SK-N-DZ (cell line): ENCODE measurements at regions not wholly inside any gene's neighbourhood (a gene's known extent, or its start where the extent isn't known, plus 50 kb on each side); places are given as distances from the start of the nearest gene placed in this dataset.
"Not testable (repeated sequence)": the region's sequence is repeated elsewhere in the genome, so short reads cannot be mapped to it uniquely, and the experiment has no call there.

Experiments
- DNase-seq: peaks from one replicate; pipeline ENCODE4 v3.0.0-alpha.2; 2015; ENCODE audit warnings: low spot score

DNA sequence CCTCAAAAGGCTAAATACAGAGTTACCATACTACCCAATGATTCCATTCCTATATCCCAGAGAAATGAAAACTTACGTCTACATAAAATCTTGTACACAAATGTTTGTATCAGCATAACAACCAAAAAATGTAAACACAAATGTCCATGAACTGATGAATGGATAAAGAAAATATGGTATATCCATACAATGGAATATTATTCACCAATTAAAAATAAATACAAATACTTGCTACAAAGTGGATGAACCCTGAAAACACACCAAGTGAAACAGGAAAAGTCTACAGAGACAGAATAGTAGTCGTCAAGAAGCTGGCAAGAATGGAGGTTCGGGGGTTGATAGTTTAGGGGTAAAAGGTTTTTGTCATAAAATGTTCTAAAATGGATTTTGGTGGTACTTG is 54.0 kb upstream of the ANKRD28 start:
- DNase-seq = no peak

DNA sequence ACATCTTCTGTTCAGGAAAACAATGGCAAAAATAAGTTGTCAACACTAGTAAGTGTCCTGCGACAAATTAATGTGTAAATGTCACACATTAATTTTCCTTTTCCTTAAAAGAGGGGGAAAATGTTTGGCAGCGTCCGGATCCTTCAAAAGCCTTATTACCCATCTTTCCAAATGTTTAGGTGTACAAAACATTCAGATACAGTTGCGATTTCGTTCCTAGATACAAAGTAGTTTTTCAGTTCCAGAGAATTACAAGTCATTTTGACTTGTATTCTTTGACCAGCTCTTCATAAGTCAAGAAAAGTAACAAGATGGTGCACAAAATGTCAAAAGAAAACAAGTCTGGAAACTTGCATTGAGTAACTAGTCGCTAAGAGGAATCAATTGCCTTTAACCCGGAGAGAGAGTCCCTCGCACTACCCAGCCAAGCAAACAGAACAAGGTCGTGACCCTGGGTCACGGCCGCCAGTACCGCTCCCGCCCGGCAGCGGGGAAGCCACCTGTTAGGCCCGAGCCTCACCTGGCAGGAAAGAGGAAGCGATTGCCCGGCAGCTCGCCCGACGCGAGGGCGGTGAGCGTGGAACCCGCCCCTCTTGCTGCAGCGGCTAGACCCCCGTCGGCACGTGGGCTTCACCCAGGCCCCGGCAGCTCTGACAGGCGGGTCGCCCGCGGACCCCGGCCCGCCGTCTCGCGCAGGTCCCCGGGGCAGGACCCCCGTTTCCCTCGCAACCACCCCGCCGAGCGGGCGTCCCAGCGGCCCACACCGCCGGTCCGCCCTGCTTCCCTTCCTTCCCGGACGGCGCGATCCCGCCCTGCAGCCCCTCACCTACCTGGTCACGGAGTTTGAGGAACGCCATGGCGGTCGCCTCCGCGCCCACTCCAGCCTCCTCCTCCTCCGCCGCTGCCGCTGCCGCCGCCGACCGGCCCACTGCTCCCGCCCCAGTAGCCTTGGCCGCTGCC is 61.0 kb upstream of the ANKRD28 start:
- peak; percentile 46 for DNase-seq

DNA sequence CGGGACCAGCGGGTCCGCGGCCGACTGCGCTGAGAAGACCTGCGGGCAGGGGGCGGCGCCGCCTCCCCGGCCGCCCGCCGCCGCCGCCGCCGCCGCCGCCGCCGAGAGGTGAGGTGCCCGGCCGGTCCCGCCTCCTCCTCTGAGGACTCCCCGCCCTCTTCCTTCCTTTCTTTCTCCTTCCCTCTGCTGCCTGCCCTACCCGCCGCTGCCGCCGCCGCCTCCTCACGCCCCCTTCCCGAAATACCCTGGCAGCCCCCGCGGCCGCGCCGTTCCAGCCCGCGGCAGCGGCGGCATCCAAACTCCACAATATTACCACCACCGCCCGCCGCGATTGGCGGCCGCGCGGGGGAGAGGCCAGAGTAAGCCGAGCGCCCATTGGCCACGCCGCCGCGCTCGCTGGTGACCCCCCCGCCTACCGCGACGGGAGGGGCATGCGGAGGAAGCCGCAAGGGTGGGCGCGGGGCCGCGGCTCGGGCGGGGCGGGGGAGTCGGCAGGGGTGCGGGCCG is 61.8 kb upstream of the ANKRD28 start:
- DNase-seq = peak; percentile 94

DNA sequence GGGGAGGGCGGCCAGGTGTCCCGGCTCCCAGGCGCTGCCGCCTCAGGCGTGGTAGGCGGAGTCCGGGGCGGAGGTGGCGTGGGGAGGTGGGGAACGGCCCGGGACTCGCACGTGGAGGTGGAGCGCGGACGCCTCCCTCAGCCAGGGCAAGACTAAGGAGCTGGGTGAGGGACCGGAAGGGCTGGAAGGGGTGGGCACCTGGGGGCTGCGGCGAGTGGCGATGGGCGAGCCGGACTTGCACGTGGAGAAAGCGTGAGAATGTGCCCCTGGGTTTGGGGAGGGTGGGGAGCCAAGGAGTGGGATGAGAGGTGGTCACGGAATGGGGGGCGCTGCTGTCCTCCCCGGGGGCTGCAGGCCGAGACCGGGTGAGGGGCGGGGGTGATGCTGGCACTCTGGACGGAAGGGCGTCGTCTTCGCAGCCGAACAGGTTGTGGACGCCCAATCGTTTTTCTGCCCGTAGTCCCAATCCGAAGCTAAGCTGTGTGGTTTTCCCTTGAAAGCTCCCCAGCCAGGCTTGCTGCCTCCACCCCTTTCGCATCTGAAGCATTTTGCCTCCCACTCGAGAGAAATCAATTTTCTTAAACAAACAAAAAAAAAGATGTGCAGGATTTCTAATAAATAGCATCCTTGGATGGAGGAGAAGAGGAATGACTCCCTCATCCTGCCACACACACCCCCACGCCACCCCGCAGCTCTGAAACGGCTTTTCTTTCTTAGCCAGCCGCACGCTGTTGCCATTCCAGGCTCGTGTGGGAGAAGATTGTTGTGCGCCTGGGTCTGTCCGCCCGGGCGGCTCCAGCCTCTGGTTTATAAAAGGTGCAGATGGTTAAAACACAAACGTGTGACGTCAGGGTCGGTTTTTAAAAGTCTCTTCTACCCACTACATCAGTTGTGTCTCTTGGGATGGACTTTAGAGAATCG is 62.5 kb upstream of the ANKRD28 start:
- DNase-seq = peak; percentile 90

DNA sequence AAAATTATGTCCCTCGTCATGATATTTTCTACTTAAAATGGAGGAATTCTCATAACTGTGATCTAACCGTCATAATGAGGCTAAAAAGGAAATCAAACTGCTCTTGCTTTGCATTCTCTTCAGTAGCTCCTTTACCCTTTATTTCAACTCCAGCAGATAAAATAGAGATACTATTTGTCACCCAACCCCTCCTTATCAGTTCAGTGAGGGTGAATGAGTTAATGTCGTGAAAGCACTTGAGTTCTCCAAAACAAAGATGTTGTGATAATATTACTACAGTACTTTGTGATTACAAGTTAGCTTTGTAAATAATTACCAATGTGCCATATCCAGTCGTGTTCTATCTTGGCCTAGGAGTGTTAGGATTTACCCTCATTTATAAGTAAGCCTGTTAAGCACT is 63.4 kb upstream of the ANKRD28 start:
- DNase-seq = peak; percentile 12

DNA sequence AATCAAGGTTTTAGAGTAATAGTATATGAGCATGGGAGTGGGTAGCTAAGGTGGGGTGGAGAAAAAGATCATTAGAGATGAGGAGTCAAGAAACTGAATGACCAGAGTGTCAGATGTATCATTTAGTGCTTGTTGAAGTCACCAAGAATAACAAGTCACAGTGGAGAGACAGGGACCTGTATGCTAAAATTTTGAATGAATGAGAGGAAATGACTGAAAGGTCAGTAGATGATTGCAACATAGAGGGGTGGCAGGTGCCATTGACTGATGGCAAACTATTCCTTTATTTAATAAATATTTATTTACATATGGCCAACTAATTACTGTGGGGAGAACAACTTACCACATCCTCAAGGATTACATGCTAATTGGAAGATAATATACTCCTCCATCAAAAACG is 75.0 kb upstream of the ANKRD28 start:
- DNase-seq = no peak

DNA sequence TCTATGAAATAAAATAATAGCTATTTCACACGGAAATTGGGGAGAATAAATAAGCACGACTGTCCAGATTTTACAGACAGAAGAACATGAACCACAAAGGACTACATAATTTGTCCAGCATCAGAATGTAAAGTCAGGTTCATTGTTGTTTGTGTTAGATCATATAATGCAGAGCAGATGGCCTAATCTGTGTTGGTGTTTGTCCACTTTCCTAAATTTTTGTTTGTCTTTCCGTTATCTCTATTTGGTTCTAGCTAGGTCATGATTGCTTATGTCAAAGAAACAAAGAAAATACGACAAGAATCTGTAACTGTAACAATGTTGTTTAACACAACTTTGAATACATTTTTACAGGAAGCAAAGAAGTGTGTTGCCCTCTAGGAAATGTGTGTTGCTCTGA is 75.6 kb upstream of the ANKRD28 start:
- no peak for DNase-seq

DNA sequence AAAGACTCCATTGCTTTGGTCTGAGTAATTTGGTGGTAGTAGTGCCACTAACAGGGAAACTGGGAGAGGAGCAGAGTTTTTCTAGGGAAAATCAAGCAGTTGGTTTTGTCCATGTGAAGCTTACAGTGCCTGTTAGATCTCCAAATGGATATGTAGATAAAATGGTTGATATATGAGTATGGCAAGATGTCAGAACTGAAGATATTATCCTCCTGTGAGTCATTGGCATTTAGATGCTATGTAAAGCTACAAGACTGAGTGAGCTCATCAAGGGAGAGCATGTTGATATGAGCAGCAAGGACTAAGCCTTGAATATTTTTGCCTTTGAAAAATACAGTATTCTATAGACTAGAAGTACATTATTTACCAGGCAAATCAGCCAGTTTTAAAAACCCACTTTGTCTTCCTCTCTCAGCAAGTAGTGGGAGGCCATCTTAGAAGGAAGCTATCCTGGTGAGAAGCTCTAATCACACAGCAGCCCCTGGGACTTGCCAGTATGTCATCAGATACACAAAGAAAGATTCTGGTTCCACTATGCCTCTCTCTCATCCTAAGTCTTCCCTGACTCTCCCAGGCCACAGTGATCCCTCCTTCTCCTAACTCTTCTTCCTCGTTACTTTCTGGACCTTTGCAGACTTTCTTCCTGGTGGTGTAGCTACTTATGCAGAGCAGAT is 77.4 kb upstream of the ANKRD28 start:
- DNase-seq = no peak

DNA sequence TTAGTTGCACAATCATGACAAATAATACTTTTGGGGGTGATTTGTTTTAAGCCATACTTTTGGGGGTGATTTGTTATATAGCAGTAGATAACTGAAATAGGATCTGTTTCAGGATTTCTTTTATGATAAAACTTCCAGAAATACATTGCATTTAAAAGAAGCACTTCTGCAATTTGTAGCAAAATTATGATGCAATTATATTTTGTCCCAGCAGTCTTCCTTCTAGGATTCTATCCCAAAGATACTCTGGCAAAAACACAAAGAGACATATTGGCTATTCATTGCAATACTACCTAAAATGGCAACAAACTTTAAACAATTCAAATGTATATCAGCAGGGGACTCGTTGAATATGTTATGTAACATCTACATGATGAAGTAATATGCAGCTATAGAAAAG is 78.9 kb upstream of the ANKRD28 start:
- no peak for DNase-seq

DNA sequence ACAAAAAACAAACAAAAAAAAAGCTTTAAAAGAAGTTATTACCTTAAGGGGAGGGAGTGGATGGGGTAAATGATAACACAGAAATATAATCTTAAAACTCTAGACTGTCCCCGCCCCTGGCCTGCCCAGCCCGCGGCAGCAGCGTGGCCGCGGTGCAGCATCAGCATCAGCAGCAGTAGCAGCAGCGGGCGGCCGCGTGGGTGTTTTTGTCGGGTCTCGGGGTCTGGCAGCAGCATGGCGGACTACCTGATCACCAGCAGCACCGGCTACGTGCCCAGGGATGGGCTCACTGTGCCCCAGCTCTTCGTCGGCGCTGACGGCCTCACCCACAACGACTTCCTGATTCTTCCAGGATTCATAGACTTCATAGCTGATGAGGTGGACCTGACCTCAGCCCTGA is 80.0 kb upstream of the ANKRD28 start:
- no peak for DNase-seq

DNA sequence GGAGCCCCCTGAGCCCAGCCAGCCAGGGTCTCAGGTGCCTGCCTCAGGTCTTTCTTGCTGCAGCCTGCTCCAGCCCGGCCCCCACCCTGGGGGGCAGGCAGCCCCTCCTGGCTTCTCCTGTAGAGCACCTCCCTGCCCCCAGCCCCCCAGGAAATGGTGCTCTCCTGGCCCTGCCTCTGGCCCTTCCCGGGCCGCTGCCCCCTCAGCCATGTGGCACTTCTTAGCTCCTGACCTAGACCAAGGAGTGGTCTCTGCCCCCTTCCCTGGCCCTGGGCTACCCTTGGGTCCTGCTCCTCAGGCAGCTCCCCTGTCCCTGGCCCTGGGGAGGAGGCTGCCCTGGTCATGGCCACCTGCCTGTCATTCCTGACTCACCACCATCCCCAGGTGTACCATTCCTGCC is 82.0 kb upstream of the ANKRD28 start:
- DNase-seq = not testable (repeated sequence)

DNA sequence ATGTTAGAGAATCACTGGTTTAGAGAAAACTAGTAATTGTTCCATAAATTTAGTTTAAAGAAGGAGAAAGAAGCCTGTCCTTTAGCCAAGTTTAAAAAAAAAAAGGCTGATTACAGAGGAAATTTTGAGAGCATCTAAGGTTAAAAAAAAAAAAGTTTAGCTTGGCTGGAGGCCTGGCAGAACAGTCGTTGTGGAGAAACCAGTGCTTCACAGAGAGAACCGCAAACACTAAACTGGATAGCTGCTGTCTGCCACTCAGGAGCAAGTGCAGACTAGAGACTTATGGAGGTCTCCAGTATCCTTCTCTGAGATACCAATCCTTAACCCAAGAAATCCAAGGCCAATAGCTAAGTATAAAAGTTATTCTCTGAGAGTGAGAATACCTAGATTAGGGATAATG is 84.8 kb upstream of the ANKRD28 start:
- DNase-seq = no peak

DNA sequence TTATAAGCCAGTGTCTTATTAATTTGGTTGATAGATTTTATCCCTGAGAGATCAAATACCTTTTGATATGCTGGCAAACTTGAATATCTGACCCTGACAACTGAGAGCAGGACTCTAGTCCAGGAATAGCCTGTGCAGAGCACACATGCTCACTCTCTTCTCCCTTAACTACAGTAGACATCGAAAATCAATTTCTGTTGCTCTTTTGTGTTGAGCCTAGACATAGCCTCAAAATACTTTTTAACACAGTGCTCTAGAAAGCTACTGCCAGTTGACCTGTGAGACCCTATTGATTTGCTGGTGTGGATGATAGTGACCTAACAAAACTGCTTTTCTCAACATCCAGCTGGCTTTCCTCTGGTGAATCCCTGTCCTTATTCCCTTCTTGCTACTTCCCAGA is 86.4 kb upstream of the ANKRD28 start:
- no peak for DNase-seq

DNA sequence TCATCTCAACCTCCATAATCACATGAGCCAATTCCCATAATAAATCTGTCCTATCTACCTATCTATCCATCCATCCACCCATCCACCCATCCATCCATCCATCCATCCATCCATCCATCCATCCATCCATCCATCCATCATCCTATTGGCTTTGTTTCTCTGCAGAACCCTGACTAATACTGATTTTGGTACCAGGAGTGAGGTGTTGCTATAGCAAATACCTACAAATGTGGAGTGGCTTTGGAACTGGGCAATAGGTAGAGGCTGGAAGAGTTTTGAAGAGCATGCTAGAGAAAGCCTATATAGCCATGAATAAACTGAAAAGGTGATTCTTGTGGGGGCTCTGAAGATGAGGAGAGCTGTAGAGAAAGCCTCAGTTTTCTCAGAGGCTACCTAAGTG is 88.7 kb upstream of the ANKRD28 start:
- no peak for DNase-seq

DNA sequence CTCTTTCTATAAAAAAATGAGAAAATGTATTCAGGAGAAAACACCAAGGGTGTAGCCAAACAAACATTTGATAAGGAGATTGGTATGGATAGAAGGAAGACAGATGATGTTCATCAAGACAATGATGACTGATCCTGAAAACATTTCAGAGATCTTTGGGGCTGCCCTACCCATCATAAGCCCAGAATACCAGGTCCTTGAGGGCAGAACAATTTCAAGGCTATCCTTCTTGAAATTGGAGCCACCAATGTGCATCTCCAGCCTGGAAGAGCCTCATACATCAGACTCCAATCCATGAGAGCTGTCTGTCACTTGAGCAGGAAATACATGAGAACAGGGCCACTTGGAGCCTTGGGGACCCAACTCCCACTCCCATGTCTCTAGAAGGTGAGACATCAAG is 89.5 kb upstream of the ANKRD28 start:
- DNase-seq = no peak

DNA sequence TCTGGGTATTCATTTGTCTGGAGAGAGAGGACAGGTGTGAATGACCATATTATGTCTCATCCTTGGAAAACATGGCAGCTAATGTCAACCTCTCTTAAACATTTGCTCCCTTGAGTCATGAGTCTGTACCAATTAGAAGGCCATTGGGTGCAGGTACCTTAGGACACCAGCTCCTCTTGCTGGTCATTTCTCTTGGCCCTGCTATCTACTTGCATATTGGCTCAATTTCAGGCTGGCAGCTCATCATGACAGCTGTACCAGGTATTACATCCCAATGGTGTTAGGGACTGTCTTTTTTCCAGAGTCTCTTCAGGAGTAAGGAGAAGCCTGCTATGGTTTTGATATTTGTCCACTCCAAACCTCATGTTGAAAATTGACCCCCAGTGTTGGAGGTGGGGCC is 92.2 kb upstream of the ANKRD28 start:
- no peak for DNase-seq

DNA sequence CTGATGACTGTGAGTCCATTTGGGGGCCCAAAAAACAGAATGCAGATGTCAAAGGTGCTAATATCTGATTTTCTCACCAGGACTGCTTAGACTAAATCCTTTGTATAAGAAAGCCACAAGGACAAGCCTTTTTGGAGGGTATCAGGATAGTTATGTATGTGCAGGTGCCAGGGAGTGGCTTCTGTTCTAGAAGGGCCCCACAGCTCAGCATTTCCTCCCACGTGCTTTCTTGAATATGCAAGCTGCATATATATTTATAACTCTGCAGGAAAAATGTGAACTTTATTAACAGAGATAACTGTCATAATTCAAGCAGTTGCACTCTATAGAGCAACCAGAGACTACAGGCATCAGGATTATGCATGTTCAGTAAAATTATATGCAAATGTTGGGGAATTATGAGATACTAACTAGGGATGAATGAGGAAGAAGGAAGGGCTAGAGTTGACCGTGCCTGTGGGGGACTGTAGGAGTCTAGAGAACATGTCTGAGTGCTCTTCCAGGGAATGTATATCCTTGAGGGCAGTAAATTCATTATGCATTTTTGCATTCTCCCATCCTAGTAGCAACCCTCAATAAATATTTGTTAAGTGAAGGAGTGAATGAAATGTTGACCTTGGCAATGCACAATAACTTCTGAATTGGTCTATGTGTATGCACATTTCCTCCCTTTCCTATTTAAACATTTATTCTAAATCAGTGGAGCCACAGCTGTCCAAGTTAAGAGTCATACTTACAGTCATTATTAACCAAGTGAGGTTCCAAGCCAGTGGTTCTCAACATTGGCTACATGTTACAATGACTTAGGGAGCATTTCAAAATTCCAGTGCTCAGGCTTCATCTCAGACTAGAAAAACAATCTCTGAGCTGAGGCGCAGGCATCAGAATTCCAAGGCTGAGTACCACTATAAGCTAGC is 94.8 kb upstream of the ANKRD28 start:
- no peak for DNase-seq

DNA sequence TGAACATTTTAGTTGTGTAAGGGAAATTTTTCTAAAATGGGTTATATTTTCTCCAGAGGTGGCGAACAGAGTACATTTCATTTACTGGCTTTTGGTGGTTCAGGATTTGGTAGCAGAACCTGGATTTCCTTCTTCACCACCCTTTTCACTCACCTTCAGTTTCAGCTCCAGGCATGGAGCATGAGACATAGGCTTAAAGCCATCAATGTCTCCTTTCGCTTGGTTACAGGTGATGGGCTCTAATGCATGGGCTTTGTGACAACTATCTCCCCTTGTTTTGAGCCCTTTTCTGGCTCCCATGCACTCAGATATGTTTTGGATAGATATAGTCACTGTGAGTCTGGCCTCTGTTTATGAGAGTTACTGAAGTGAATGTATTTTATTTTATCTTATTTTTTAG is 96.6 kb upstream of the ANKRD28 start:
- no peak for DNase-seq

DNA sequence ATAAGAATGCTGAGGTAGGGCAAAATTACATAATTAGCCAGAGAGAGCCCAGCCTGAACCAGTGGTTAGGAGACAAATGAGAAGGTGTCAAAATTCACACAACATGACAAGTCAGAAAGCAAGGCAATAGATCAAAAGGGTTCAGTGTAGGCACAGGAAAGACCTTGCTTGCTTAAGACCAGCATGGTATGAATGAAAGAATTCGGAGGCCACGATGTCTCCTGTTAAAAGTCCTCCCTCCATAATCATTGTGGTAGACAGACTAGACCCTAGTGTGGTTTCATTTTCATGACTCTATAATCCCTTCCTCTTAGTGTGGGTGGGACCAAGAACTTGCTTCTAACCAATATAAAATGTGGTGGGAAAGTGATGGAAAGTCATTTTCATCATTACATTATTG is 98.7 kb upstream of the ANKRD28 start:
- DNase-seq = no peak

DNA sequence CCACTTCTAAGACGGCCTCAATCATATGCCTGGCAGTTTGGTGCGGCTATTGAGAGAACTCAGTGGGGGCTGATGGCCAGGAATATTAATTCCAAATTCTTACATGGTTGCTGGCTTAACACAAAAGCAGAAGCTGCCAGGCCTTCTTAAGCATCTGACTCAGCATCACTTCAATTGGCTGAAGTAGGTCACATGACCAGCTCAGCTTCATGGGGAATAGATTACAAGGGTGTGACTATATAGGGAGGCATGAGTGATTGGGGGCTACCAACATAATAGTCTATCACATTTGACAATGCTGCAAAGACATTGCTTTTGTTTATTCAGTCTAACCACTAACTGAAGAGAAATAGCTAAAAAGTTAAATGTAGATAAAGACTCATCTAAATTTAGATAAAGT is 101.6 kb upstream of the ANKRD28 start:
- no peak for DNase-seq

DNA sequence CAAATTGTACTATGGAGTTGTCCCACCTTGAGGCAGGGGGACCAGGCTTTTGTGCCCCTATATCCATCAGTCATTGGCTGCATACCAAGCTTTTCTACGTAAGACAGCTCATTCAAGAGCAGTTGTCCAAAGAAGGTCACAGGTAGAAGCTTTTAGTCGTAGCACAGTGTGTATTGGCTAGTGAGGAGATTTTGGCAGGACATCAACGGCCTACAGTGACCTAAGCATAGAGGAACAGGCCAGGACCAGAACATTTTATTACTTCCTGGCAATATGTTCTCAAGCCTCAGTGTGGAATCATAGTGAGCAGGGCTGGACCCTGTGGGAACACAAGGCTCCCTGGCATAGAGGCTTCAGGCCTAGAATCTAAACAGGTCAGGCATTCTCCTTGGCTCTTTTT is 105.4 kb upstream of the ANKRD28 start:
- no peak for DNase-seq
